Right ventricle myocardium superior (tissue), 1 donor: ENCODE measurements at regions not wholly inside any gene's neighbourhood (a gene's known extent, or its start where the extent isn't known, plus 50 kb on each side); places are given as distances from the start of the nearest gene placed in this dataset.

ENCODE experiments used
- ATAC-seq: fragments of 200-7000 bp; cut with Tn5 transposase; one replicate; pipeline ENCODE4 v1.9.1; 2020; ENCODE audit warnings: mild to moderate bottlenecking; ENCODE audit not compliant: poor library complexity
- DNase-seq: peaks from one replicate; pipeline ENCODE4 v3.0.0-alpha.2; 2020
- intact Hi-C: fragments of 100-400 bp; cut with DNase I; formaldehyde crosslinking; loops from one replicate; pipeline ENCODE4 v1.11.2; 2022
- donor health status: DM: no; HTN: yes; CAD: no; lungs with severe emphysema.

GRCh38 chrX:113962343-113962742 lies 621.5 kb upstream of the HTR2C start:
- no peak for ATAC-seq
- intact Hi-C loops: no loop called here
- no peak for DNase-seq

- DNase-seq: no peak
- ATAC-seq: no peak
- intact Hi-C loops: no loop called here
Observed at GRCh38 chrX:113959912-113960626, 623.8 kb upstream of the HTR2C start.

- intact Hi-C loops: no loop called here
- ATAC-seq (no peak), DNase-seq (no peak)
Observed at GRCh38 chrX:113956936-113957335, 627.0 kb upstream of the HTR2C start.

- DNase-seq (no peak), ATAC-seq (no peak)
- intact Hi-C loops: no loop called here
Observed at GRCh38 chrX:113954297-113954696, 629.6 kb upstream of the HTR2C start.

GRCh38 chrX:113950081-113950678 lies 633.7 kb upstream of the HTR2C start:
- ATAC-seq (no peak), DNase-seq (no peak)
- intact Hi-C loops: no loop called here

GRCh38 chrX:113947548-113947947 lies 636.3 kb upstream of the HTR2C start:
- ATAC-seq (no peak), DNase-seq (no peak)
- intact Hi-C loops: no loop called here

GRCh38 chrX:113935518-113935917 lies 648.4 kb upstream of the HTR2C start:
- intact Hi-C loops: no loop called here
- DNase-seq (no peak), ATAC-seq (no peak)

GRCh38 chrX:113933931-113934330 lies 650.0 kb upstream of the HTR2C start:
- ATAC-seq (no peak), DNase-seq (no peak)
- intact Hi-C loops: no loop called here

- intact Hi-C loops: no loop called here
- ATAC-seq (no peak), DNase-seq (no peak)
Observed at GRCh38 chrX:113929004-113929403, 654.9 kb upstream of the HTR2C start.

- DNase-seq: no peak
- ATAC-seq: no peak
- intact Hi-C loops: no loop called here
Observed at GRCh38 chrX:113920661-113921060, 663.2 kb upstream of the HTR2C start.

- ATAC-seq (no peak), DNase-seq (no peak)
Observed at GRCh38 chrX:113919387-113919786, 664.5 kb upstream of the HTR2C start.

GRCh38 chrX:113906168-113906567 lies 677.7 kb upstream of the HTR2C start:
- DNase-seq (no peak), ATAC-seq (no peak)
- intact Hi-C loops: no loop called here

More at GRCh38 chrX:113919387-113919786, 664.5 kb upstream of the HTR2C start:
- intact Hi-C loops: no loop called here

- intact Hi-C loops: no loop called here
- ATAC-seq: no peak
Observed at GRCh38 chrX:113892891-113893290, 691.0 kb upstream of the HTR2C start.

GRCh38 chrX:113892401-113892800 lies 691.5 kb upstream of the HTR2C start:
- DNase-seq (no peak), ATAC-seq (no peak)
- intact Hi-C loops: no loop called here

More at GRCh38 chrX:113892891-113893290, 691.0 kb upstream of the HTR2C start:
- DNase-seq: no peak

GRCh38 chrX:113873056-113873455 lies 710.8 kb upstream of the HTR2C start:
- ATAC-seq: no peak
- DNase-seq: no peak
- intact Hi-C loops: no loop called here

- DNase-seq: no peak
- intact Hi-C loops: no loop called here
- no peak for ATAC-seq
Observed at GRCh38 chrX:113868711-113869110, 715.2 kb upstream of the HTR2C start.

GRCh38 chrX:113868177-113868576 lies 715.7 kb upstream of the HTR2C start:
- DNase-seq: no peak
- ATAC-seq: no peak
- intact Hi-C loops: no loop called here

GRCh38 chrX:113849408-113849807 lies 734.5 kb upstream of the HTR2C start:
- no peak for ATAC-seq
- intact Hi-C loops: no loop called here

GRCh38 chrX:113833096-113834055 lies 750.5 kb upstream of the HTR2C start:
- intact Hi-C loops: no loop called here
- ATAC-seq (no peak), DNase-seq (no peak)

More at GRCh38 chrX:113849408-113849807, 734.5 kb upstream of the HTR2C start:
- no peak for DNase-seq
